ENCODE measurements at regions not wholly inside any gene's neighbourhood (a gene's known extent, or its start where the extent isn't known, plus 50 kb on each side); places are given as distances from the start of the nearest gene placed in this dataset.
"Not testable (repeated sequence)": the region's sequence is repeated elsewhere in the genome, so short reads cannot be mapped to it uniquely, and the experiment has no call there.

GRCh38 chr16:18263046-18263445 lies 73.5 kb downstream of the NPIPA8 start:
- not testable (repeated sequence) for DNase-seq (ENCODE audit: low spot score); ATAC-seq (ENCODE audit: low FRiP score)

GRCh38 chr16:18261848-18262247 lies 74.7 kb downstream of the NPIPA8 start:
- DNase-seq (ENCODE audit: low spot score); ATAC-seq (ENCODE audit: low FRiP score): not testable (repeated sequence)

- DNase-seq (ENCODE audit: low spot score); ATAC-seq (ENCODE audit: low FRiP score): not testable (repeated sequence)
Observed at GRCh38 chr16:18259496-18260176, 76.9 kb downstream of the NPIPA8 start.

- DNase-seq (ENCODE audit: low spot score); ATAC-seq (ENCODE audit: low FRiP score): not testable (repeated sequence)
Observed at GRCh38 chr16:18252943-18253342, 83.6 kb downstream of the NPIPA8 start.

GRCh38 chr16:18230505-18230904 lies 106.0 kb downstream of the NPIPA8 start:
- ATAC-seq (ENCODE audit: low FRiP score); DNase-seq (ENCODE audit: low spot score): not testable (repeated sequence)

GRCh38 chr16:18222054-18223009 lies 114.2 kb downstream of the NPIPA8 start:
- ATAC-seq (ENCODE audit: low FRiP score); DNase-seq (ENCODE audit: low spot score): not testable (repeated sequence)

- not testable (repeated sequence) for ATAC-seq (ENCODE audit: low FRiP score)
Observed at GRCh38 chr16:18217741-18218140, 118.8 kb downstream of the NPIPA8 start.

GRCh38 chr16:18216814-18217213 lies 119.7 kb downstream of the NPIPA8 start:
- DNase-seq (ENCODE audit: low spot score); ATAC-seq (ENCODE audit: low FRiP score): not testable (repeated sequence)

More at GRCh38 chr16:18217741-18218140, 118.8 kb downstream of the NPIPA8 start:
- not testable (repeated sequence) for DNase-seq (ENCODE audit: low spot score)

GRCh38 chr16:18213810-18214209 lies 122.7 kb downstream of the NPIPA8 start:
- ATAC-seq (ENCODE audit: low FRiP score); DNase-seq (ENCODE audit: low spot score): not testable (repeated sequence)

GRCh38 chr16:18211505-18211904 lies 125.0 kb downstream of the NPIPA8 start:
- not testable (repeated sequence) for DNase-seq (ENCODE audit: low spot score); ATAC-seq (ENCODE audit: low FRiP score)

GRCh38 chr16:18204786-18205185 lies 131.8 kb downstream of the NPIPA8 start:
- not testable (repeated sequence) for DNase-seq (ENCODE audit: low spot score); ATAC-seq (ENCODE audit: low FRiP score)

GRCh38 chr16:18204309-18204708 lies 132.2 kb downstream of the NPIPA8 start:
- DNase-seq (ENCODE audit: low spot score); ATAC-seq (ENCODE audit: low FRiP score): not testable (repeated sequence)

GRCh38 chr16:18201511-18201910 lies 135.0 kb downstream of the NPIPA8 start:
- DNase-seq (ENCODE audit: low spot score); ATAC-seq (ENCODE audit: low FRiP score): not testable (repeated sequence)

- DNase-seq (ENCODE audit: low spot score); ATAC-seq (ENCODE audit: low FRiP score): not testable (repeated sequence)
Observed at GRCh38 chr16:18192389-18192788, 144.1 kb downstream of the NPIPA8 start.

- not testable (repeated sequence) for ATAC-seq (ENCODE audit: low FRiP score)
Observed at GRCh38 chr16:18190179-18190578, 146.4 kb downstream of the NPIPA8 start.

GRCh38 chr16:18184755-18185154 lies 151.8 kb downstream of the NPIPA8 start:
- not testable (repeated sequence) for ATAC-seq (ENCODE audit: low FRiP score); DNase-seq (ENCODE audit: low spot score)

More at GRCh38 chr16:18190179-18190578, 146.4 kb downstream of the NPIPA8 start:
- DNase-seq (ENCODE audit: low spot score), result not testable (repeated sequence)

- not testable (repeated sequence) for ATAC-seq (ENCODE audit: low FRiP score); DNase-seq (ENCODE audit: low spot score)
Observed at GRCh38 chr16:18181028-18181427, 155.5 kb downstream of the NPIPA8 start.

- not testable (repeated sequence) for ATAC-seq (ENCODE audit: low FRiP score); DNase-seq (ENCODE audit: low spot score)
Observed at GRCh38 chr16:18173945-18174497, 162.5 kb downstream of the NPIPA8 start.

GRCh38 chr16:18162293-18162692 lies 174.2 kb downstream of the NPIPA8 start:
- not testable (repeated sequence) for DNase-seq (ENCODE audit: low spot score); ATAC-seq (ENCODE audit: low FRiP score)
